ENCODE measurements at regions not wholly inside any gene's neighbourhood (a gene's known extent, or its start where the extent isn't known, plus 50 kb on each side); places are given as distances from the start of the nearest gene placed in this dataset.

DNA sequence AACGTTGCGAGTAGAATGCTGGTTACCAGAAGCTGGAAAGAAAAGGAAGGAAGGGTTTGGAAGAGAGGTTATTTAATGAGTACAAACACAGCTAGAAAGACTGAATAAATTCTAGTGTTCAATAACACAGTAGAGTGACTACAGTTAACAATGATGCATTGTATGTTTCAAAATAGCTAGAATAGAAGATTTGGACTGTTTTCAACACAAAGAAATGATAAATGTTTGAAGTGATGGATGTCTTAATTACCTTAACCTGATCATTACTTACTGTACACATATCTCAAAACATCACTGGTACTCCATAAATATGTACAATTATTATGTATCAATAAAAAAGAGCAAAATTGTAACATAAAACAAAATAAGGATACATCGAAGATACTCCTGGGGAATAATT, 1221.8 kb upstream of the SEL1L start:
- DNase-seq (no peak), ATAC-seq (ENCODE audit: insufficient read depth, low read depth) (no peak)
- no peak overlapping the region for H3K4me2 ChIP-seq (ENCODE audit: insufficient read depth, low read length)
- no peaks in the 10 kb centered on the region for H4K20me1 ChIP-seq (ENCODE audit: insufficient read depth, low read length)
- no peak for TF ChIP-seq EZH2 (IDR thresholded peaks at IDR 0.05; ENCODE audit: borderline replicate concordance, low read depth, low read length, severe bottlenecking)
- TF ChIP-seq, protein P1, sequence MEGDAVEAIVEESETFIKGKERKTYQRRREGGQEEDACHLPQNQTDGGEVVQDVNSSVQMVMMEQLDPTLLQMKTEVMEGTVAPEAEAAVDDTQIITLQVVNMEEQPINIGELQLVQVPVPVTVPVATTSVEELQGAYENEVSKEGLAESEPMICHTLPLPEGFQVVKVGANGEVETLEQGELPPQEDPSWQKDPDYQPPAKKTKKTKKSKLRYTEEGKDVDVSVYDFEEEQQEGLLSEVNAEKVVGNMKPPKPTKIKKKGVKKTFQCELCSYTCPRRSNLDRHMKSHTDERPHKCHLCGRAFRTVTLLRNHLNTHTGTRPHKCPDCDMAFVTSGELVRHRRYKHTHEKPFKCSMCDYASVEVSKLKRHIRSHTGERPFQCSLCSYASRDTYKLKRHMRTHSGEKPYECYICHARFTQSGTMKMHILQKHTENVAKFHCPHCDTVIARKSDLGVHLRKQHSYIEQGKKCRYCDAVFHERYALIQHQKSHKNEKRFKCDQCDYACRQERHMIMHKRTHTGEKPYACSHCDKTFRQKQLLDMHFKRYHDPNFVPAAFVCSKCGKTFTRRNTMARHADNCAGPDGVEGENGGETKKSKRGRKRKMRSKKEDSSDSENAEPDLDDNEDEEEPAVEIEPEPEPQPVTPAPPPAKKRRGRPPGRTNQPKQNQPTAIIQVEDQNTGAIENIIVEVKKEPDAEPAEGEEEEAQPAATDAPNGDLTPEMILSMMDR (IDR thresholded peaks at IDR 0.05; ENCODE audit: borderline replicate concordance, extremely low read depth, low read length, poor library complexity, severe bottlenecking), result no peak
- H2AFZ ChIP-seq (ENCODE audit: low read depth, low read length), result no peak overlapping the region
- no peak overlapping the region for H3K27ac ChIP-seq (ENCODE audit: low read length)
- H3K79me2 ChIP-seq (ENCODE audit: insufficient read depth, low read length), result no peaks in the 10 kb centered on the region
- H3K36me3 ChIP-seq (ENCODE audit: insufficient read depth, low read length), result no peaks in the 10 kb centered on the region
- H3K9me3 ChIP-seq (ENCODE audit: insufficient read depth, low read length, severe bottlenecking), result no peaks in the 10 kb centered on the region
- H3K4me1 ChIP-seq (ENCODE audit: insufficient read depth, low read length), result no peaks in the 10 kb centered on the region
- no peaks in the 10 kb centered on the region for H3K27me3 ChIP-seq (ENCODE audit: insufficient read depth, low read length, poor library complexity)
- H3K9ac ChIP-seq (ENCODE audit: low read depth, low read length), result no peak overlapping the region
- H3K4me3 ChIP-seq (ENCODE audit: low read depth in 1 of 2, low read length in 2 of 2), result no peak overlapping the region

DNA sequence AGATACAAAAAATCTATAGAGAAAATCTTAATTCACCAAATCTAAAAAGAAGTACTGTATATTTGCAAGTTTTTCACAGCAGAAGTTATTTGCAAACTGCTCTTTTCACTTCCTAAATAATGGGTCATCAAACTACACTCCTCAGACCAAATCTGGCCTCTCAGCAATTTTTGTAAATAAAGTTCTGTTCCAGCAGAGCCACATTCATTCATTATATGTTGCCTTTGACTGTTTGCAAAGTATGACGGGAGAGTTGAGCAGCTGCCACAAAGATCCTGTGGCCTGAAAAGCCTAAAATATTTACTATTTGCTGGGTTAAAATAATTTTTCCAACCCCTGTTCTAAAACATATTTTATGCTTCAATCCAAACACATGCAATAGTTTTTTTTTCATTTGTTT, 1222.3 kb upstream of the SEL1L start:
- no peaks in the 10 kb centered on the region for H3K4me1 ChIP-seq (ENCODE audit: insufficient read depth, low read length)
- H3K36me3 ChIP-seq (ENCODE audit: insufficient read depth, low read length), result no peaks in the 10 kb centered on the region
- H3K27ac ChIP-seq (ENCODE audit: low read length), result no peak overlapping the region
- H3K4me2 ChIP-seq (ENCODE audit: insufficient read depth, low read length), result no peak overlapping the region
- H3K79me2 ChIP-seq (ENCODE audit: insufficient read depth, low read length), result no peaks in the 10 kb centered on the region
- no peak overlapping the region for H3K4me3 ChIP-seq (ENCODE audit: low read depth in 1 of 2, low read length in 2 of 2)
- no peaks in the 10 kb centered on the region for H4K20me1 ChIP-seq (ENCODE audit: insufficient read depth, low read length)
- ATAC-seq (ENCODE audit: insufficient read depth, low read depth), result no peak
- no peaks in the 10 kb centered on the region for H3K9me3 ChIP-seq (ENCODE audit: insufficient read depth, low read length, severe bottlenecking)
- no peak overlapping the region for H2AFZ ChIP-seq (ENCODE audit: low read depth, low read length)
- TF ChIP-seq EZH2 (IDR thresholded peaks at IDR 0.05; ENCODE audit: borderline replicate concordance, low read depth, low read length, severe bottlenecking), result no peak
- TF ChIP-seq, protein P1 (IDR thresholded peaks at IDR 0.05; ENCODE audit: borderline replicate concordance, extremely low read depth, low read length, poor library complexity, severe bottlenecking), result no peak
- no peak overlapping the region for H3K9ac ChIP-seq (ENCODE audit: low read depth, low read length)
- DNase-seq, result no peak
- no peaks in the 10 kb centered on the region for H3K27me3 ChIP-seq (ENCODE audit: insufficient read depth, low read length, poor library complexity)

DNA sequence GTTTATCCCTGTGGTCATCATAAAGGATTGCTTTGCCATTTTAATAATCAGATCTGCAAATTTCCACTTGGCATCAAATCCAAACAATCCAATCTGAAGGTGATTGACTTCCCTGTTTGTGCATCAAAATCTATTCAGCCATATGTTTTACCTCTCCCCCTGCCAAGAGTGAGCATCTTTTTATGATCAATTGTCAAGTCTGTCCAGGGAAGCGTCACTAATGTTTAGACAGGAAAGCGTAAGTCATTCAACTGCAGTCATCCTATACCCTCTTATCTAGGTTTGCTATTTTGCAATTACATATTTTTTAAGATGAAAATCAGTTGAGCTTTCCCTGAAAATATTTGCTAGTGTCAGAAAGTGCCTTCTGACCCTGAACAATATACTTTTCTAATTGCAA, 1224.1 kb upstream of the SEL1L start:
- no peaks in the 10 kb centered on the region for H4K20me1 ChIP-seq (ENCODE audit: insufficient read depth, low read length)
- TF ChIP-seq EZH2 (IDR thresholded peaks at IDR 0.05; ENCODE audit: borderline replicate concordance, low read depth, low read length, severe bottlenecking), result no peak
- TF ChIP-seq, protein P1 (IDR thresholded peaks at IDR 0.05; ENCODE audit: borderline replicate concordance, extremely low read depth, low read length, poor library complexity, severe bottlenecking), result no peak
- DNase-seq, result no peak
- H3K4me3 ChIP-seq (ENCODE audit: low read depth in 1 of 2, low read length in 2 of 2), result no peak overlapping the region
- H3K27me3 ChIP-seq (ENCODE audit: insufficient read depth, low read length, poor library complexity), result no peaks in the 10 kb centered on the region
- no peak overlapping the region for H3K4me2 ChIP-seq (ENCODE audit: insufficient read depth, low read length)
- H2AFZ ChIP-seq (ENCODE audit: low read depth, low read length), result no peak overlapping the region
- H3K9ac ChIP-seq (ENCODE audit: low read depth, low read length), result no peak overlapping the region
- no peaks in the 10 kb centered on the region for H3K4me1 ChIP-seq (ENCODE audit: insufficient read depth, low read length)
- H3K36me3 ChIP-seq (ENCODE audit: insufficient read depth, low read length), result no peaks in the 10 kb centered on the region
- H3K9me3 ChIP-seq (ENCODE audit: insufficient read depth, low read length, severe bottlenecking), result no peaks in the 10 kb centered on the region
- no peaks in the 10 kb centered on the region for H3K79me2 ChIP-seq (ENCODE audit: insufficient read depth, low read length)
- no peak for ATAC-seq (ENCODE audit: insufficient read depth, low read depth)
- H3K27ac ChIP-seq (ENCODE audit: low read length), result no peak overlapping the region

DNA sequence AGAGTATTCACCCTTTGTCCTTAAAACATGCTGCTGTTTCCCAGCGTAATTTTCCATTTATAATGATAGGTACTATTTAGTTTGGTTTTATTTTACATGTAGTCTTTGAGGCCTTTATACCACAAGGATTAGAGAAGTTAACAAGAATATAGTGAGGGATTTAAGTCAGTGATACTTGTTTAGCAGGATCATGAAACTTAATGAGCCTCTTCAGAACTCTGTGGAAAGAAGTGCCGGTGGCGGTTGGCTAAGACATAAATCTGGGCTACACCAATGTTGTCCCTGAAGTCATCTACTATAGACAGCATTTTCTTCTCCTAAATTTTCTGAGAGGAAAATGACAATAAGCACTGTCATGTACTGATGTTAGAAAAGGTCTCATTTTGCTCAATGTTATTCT, 1226.0 kb upstream of the SEL1L start:
- Histone ChIP-seq H3K9ac (ENCODE audit: low read depth, low read length) (no peak overlapping the region), H2AFZ (ENCODE audit: low read depth, low read length) (no peak overlapping the region), H3K4me2 (ENCODE audit: insufficient read depth, low read length) (no peak overlapping the region), H4K20me1 (ENCODE audit: insufficient read depth, low read length) (no peaks in the 10 kb centered on the region), H3K9me3 (ENCODE audit: insufficient read depth, low read length, severe bottlenecking) (no peaks in the 10 kb centered on the region), H3K36me3 (ENCODE audit: insufficient read depth, low read length) (no peaks in the 10 kb centered on the region), H3K4me3 (ENCODE audit: low read depth in 1 of 2, low read length in 2 of 2) (no peak overlapping the region), H3K4me1 (ENCODE audit: insufficient read depth, low read length) (no peaks in the 10 kb centered on the region), H3K27ac (ENCODE audit: low read length) (no peak overlapping the region), H3K27me3 (ENCODE audit: insufficient read depth, low read length, poor library complexity) (no peaks in the 10 kb centered on the region), H3K79me2 (ENCODE audit: insufficient read depth, low read length) (no peaks in the 10 kb centered on the region)
- ATAC-seq (ENCODE audit: insufficient read depth, low read depth), result no peak
- DNase-seq, result no peak
- TF ChIP-seq EZH2 (IDR thresholded peaks at IDR 0.05; ENCODE audit: borderline replicate concordance, low read depth, low read length, severe bottlenecking), result no peak
- TF ChIP-seq, protein P1 (IDR thresholded peaks at IDR 0.05; ENCODE audit: borderline replicate concordance, extremely low read depth, low read length, poor library complexity, severe bottlenecking), result no peak

All from DND-41 (cell line).